T follicular helper cell (primary cell): ENCODE measurements at regions not wholly inside any gene's neighbourhood (a gene's known extent, or its start where the extent isn't known, plus 50 kb on each side); places are given as distances from the start of the nearest gene placed in this dataset.

ENCODE experiments used
- DNase-seq: peaks from one replicate; pipeline ENCODE4 v3.0.0-alpha.2; 2020; ENCODE audit warnings: low read depth

DNA sequence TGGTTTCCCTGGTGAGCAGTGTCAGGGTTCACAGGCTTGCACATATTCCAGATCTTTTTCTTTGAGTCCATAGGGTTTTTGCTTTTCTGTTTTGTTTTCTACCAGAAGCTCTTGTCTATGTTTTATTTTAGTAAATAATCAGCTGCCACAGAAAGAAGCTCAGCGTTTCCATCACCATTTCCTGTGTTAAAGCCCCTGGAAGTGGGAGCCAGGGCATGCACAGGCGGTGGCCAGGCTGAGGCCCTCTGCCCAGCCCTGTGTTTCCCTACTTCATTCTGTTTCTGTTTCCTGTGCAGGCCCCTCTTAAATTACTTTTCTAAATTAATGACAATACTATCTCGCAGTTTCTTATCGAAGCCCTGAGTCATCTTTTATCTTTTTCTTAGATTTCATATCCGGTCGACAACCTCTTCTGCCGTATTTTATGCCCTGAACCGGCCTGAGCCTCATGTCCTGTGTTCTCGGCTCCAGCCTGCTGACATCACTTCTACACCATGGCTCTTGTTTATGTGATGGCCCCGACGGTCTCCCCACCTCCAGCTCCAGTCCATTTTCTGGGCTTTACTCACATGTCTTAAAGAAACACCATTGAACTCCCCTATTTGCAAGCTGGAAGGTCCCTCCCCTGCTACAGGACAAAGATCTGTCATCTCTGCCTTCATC lies 442.2 kb downstream of the TCERG1L start:
- no peak for DNase-seq

DNA sequence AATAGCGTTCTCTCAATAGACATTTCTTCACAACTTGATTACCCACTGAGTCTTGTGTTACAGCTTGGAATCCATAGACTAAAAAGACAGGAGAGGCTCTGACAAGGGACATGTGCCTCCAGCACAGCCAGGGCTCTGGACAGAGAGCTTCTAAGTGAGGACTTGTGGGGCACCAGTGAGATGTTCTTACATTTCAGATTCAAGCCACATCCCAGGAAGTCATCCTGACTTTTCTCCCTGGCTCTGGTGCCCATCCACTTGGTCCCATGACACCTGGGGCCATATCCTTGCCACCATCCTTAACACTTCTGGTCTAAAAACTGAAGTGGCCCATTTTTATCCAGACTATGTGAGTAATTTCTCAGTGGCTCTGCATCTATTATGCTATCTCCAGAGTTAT lies 440.1 kb downstream of the TCERG1L start:
- DNase-seq = no peak

DNA sequence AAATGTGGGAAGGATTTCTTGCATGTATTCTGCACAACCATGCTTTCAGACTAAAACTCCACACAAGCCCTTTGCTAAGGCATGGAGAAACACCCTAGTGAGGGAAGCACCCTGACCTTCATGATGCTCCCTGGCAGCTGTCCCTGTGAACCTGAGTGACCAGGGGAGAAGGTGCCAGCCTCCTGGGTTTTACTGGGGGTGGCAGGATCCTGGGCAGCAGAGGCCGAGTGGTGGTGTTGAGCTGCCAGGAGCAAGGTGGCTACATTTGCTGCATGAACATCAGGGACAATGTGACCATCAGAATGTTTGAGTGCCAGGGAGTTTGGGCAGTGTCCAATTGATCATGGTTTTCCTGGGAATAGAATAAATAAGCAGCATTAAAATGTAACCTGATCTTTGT lies 437.9 kb downstream of the TCERG1L start:
- DNase-seq = no peak

DNA sequence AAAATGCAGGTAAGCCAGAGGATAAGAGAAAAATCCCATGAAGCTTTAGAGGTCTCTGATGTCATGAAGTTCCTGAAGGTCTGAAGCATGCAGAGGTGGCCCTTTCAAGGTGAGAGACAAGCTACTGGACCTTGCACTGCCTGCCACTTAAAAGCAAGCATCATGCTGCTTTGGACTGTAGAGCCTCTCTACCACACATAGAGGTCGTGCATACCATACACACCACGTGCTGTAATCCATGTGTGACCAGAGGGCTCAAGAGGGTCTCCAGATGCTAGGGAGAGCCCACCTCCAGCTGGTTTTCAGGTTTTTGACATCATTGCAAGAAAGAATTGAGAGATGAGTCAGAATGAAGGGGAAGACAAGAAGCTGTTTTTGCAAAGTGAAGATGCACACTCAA lies 436.4 kb downstream of the TCERG1L start:
- no peak for DNase-seq

DNA sequence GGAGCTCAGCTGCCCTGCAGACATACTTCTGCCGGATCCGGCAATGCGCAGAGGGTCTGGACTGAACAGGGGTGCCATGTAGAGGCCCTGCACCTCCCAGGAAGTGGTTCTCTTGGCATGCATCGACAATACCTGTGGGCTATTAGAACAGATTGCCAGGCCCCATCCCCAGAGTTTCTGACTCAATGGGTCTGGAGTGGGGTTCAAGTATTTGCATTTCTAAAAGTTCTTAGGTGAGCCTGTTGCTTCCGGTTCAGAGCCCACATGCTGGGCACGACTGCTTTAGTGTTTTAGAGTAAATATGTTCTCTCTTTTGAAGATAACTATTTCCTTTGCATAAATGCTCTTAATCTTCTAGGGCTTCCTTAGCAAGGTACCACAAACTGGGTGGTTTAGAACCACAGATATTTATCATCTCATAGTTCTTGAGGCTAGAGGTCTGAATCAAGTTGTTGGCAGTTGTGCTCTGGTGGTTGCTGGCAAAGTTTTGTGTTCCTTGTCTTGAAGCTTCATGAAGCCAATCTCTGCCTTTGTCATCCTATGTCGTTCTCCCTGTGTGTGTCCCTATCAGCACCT lies 435.5 kb downstream of the TCERG1L start:
- DNase-seq = no peak

DNA sequence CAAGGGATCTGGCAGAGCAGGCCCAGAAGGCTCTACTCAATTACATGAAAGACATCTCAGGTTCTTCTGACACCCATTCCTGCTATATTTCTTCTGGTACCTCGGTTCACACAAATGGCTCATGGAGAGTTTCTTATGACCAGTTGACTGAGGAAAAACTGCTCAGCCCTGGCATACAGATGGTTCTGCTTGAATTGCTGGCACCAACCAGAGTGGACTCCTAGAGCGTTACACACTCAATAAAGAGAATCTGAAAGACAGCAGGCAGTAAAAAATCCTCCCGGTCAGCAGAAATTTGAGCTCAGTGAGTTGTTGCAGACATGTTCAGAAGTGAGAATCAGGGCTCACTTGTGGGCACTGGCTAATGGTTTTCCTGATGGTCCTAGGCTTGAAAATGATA lies 434.4 kb downstream of the TCERG1L start:
- DNase-seq = no peak

DNA sequence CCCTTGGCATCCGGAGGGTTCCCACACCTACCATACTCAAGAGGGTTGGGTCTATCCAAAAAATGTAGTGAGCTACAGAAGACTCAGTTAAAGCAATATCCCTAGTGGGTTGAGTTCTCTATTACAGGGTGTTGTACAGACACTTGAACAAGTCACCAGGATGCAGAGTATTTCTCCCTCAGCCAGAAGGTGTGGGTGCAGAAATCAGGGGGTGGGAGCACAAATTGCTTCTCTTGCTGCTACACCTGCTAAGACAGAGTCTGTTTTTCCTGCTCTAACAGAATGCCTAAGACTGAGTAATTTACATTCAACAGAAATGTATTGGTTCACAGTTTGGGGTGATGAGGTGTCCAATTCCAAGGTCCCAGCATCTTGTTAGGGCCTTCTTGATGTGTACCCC lies 433.4 kb downstream of the TCERG1L start:
- no peak for DNase-seq

DNA sequence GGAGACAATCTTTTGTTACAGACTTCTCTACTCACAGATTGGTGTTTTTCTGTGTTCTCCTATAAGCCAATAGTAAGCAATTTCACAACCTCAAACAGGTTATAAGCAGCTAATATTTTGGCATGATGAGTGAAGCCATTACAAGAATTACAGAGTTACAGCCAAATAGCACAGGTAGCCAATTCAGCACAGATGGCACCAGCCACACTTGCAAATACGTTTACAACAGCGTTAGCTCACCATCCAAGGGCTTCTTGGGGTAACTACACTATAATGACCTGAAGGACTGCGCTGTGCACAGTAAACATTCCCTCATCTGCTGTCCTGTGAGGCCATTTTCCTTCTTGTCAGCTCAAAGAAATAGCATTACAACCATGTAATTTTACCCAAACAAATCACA lies 428.6 kb downstream of the TCERG1L start:
- DNase-seq = no peak

DNA sequence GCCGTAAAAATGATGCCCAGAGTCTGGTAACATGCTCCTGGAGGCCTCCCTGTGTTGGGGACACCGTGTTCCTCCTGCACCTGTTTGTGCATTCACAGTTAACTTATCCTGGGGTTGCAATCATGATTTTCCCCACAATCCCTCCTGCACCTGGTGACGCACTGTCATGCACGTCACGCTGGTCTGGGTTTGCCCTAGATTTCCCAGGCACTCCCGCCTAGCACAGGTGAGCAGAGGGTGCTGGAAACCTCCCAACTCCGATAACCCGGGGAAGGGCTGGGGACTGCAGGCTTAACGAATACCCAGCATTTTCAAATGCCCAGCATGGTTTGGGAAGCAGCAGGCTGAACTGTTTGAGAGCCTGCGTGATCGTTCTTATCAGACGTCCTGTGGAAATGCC lies 427.1 kb downstream of the TCERG1L start:
- no peak for DNase-seq

DNA sequence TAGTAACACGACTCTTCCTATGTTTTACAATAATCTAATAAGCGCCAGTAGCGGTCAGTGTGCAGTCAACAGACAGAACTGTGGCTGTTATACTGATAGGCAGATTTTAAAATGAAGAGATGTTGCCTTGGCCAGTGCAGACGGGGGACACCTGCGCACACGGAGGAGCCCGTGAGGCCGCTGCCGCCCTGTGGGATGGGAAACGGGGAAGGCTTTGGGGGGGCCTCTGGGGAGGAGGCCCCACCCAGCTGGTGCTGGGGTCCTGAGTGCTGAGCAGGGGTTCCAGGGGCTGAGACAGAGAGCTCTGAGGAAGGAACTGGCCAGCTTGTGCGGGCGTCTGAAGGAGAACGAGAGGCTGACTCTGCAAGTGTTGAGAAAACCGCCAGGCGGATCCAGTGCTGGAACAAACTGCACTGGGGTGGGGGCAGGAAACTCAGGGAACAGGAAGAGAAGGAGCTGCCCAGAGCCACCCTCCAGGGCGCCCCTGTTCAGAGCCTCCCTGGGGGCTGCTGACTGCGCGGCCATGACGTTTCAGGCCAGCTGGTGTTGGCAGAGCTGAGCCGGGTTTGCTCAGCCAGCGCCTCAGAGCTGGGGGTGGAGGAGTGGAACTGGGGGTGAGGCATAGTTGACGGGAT lies 426.4 kb downstream of the TCERG1L start:
- DNase-seq = no peak

DNA sequence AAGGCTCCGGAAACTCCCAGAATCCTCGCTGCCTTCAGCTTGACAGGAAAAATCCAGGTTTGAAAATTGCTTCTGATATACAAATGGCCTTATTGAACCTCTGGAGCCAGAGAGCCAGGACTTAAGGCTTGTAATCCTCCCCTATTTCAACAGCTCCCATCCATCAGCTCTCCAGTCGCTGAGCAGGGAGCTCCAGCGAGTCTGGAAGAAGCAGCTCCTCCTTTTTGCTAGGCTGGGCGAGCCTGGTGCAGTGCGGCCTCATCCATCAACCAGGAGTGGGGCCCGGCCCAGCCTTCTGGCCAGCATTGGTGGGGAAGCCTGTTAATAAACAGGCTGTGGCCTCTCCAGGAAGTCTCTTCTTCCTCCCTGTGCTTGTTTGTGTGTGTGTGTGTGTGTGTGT lies 424.4 kb downstream of the TCERG1L start:
- DNase-seq = no peak

DNA sequence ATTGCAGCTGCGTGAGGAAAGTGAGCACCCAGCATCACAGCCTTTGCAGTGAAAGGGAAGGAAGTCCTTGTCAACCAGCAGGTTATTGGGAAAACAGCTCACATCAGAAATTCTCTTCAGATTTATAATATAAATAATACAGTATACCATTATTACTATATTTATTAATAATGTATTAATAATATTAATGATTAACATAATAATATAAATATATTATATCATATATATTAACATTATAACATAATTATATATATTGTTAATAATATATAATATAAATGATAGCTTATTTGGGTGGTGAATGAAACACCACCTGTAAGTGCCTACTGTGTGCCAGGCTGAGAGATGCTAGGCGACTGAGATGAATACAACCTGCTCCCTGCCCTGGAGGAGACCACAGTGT lies 423.0 kb downstream of the TCERG1L start:
- no peak for DNase-seq

DNA sequence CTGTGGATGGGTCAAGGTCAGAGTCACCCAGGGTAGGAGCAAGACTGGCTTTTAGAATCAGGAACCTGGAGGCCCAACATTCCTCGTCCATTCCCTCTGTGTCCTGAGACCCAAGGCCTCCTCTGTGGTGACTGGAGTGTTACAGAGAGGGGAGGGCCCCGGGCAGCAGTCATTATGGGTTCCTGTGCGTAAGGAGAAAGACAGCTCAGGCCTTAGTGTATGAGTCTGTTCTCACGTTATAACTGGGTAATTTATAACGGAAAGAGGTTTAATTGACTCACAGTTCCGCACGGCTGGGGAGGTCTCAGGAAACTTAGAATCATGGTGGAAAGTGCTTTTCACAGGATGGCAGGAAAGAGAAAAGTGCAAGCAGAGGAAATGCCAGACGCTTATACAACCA lies 422.3 kb downstream of the TCERG1L start:
- DNase-seq = no peak

DNA sequence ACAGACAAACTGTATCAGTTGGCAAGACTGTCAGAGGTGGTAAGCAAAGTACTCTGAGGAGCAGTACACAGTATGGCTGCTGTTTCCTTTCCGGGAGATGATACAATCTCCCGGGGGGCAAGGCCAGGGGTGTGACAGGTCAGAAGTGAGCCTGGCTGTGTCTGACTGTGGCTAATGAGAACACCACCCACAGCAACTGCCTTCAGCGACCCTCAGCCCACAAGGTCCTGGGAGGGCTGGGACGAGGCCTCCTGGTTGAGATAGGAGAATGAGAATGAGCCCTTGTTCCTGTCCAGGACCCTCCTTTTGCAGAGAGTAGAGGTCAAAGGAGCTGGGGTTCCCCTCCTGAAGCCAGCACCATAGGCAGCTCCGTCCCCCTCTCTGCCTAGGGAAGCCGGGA lies 421.7 kb downstream of the TCERG1L start:
- no peak for DNase-seq

DNA sequence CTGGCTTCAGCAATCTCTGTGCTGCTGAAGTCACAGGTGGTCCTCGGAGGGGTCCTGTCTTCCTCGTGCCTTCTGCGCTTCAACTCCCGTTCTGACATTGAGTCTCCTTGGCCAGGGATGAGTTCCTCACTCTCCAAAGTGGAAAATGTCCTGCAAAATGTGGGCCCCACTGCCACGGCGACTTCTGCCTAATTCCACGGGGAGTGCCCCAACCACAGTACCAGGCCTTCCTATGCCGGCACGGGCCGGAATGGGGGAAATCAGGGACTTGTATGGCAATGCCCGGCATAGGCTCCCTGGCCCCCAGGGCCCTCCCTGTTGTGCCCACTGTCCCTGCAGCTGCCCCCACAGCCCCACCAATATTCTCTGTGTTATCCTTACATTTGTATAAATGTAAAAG lies 420.5 kb downstream of the TCERG1L start:
- DNase-seq = no peak

DNA sequence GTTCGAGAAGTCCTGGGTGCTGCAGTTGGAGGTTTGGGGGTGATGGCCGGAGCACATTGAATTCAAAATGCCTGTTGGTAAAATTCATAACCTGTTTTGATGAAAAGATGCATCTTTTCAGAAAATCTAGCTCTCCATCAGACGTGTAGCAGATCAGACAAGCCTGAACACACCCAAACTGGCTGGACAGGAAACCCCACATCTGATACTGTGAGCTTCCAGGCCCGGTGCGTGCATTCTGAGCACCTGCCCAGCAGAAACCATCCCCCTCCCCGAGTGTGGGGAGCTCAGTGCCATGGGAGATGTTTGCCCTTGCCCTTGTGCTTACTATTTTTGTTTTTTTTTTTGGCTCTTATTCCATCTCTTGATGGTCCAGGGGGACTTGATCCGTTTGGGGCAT lies 417.1 kb downstream of the TCERG1L start:
- no peak for DNase-seq

DNA sequence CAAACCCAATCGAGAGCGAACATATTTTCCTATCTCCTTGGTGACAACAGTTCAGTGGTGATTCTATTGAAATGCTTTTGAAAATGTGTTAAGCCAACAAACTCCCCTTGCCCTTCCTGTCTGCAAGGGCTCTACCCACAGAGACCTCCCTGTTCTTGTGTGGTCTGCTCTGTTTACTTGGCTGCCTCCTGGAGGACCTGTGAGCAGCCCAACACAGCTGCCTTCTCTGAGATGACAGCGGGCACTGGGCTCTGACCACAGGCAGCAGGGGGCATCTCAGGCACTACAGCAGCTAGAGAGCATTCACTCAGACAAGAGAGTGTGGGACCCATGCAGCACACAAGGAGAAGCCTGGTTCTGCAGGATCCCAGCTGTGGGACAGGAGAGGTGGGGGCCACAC lies 416.4 kb downstream of the TCERG1L start:
- DNase-seq = no peak

DNA sequence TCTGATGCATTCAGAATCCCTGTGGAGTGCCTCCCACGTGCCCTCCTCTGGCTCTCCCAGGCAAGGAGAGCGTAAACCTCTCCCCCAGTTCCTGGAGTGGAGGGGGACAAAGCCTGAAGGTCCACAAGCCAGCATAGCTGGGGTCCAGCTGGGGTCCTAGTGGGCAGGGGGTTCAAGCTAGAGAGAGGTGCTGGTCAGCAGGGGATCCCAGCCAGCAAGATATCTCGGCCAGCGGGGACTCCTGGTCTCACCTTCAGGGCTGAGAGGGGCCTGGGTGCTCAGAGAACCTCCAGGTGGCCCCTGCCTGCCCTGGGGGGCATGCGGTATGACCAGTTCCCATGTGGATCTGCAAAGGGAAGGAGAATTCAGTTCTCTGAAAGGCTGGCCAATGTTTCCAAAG lies 413.7 kb downstream of the TCERG1L start:
- no peak for DNase-seq

DNA sequence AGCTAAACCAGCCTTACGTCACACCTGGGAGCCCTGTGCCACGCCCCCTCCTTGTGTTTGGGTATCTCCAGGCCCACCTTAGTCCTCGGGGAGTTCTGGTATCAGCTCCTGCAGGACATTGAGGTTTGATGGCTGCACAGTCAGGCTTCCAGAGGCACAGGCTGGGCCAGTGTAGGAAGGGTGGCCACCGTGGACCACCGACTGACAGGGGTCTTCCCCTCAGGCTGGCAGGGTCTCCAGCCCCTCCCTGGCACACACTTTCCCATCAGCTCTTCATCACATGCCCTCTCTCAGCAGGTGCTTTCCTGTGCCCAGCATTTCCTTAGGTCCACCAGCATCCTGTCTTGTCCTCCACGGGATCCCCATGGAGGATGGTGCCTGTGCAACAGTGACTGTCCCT lies 413.1 kb downstream of the TCERG1L start:
- no peak for DNase-seq

DNA sequence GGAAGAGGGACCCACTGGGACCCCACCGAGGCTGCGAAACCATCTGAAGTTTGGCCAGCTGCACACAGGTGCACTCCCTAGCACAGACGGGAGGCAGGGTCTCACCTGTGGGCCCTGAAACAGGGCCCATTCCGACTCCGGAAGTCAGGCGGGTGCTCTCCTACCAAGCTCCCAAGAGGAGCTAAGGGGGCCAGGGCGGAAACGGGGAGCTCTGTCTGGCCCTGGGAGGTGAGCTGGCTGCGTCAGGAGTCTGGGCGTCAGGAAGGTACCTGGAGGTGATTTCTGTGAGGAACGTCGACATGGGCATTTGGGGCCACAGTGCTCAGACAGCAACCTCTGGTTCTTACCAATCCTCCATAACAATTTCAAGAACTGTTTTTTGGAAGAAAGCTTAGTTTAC lies 411.7 kb downstream of the TCERG1L start:
- DNase-seq = no peak

DNA sequence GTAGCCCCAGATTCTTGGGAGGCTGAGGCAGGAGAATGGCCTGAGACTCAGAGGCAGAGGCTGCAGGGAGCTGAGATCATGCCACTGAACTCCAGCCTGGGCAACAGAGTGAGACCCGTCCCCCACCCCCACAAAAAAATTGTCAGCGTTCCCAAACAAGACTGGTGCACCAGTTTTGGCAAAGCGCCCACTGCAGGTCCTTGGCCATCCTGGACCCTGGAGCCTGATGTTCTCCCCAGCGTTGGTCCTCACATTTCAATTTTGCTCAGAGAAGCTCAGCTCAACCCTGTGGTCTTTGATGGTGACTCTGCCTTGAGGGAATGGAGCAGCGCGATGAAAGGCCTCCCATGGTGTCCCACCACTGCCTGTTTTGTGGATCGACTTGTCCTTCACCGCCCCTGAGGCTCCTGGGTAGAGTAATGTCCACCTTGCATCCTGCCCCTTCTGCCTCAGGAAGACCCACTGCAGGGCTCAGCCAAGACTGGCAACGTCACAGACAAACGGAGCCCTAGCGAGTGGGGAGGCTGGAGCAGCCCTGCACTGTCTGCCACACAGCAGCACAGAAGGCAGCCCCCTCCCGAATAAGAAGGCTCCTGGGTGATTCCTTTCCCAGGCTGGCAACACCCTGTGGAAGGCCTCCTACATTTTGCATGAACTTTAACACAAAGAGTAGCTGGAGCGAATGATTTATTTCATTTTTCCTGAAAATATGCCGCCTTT lies 410.9 kb downstream of the TCERG1L start:
- no peak for DNase-seq

DNA sequence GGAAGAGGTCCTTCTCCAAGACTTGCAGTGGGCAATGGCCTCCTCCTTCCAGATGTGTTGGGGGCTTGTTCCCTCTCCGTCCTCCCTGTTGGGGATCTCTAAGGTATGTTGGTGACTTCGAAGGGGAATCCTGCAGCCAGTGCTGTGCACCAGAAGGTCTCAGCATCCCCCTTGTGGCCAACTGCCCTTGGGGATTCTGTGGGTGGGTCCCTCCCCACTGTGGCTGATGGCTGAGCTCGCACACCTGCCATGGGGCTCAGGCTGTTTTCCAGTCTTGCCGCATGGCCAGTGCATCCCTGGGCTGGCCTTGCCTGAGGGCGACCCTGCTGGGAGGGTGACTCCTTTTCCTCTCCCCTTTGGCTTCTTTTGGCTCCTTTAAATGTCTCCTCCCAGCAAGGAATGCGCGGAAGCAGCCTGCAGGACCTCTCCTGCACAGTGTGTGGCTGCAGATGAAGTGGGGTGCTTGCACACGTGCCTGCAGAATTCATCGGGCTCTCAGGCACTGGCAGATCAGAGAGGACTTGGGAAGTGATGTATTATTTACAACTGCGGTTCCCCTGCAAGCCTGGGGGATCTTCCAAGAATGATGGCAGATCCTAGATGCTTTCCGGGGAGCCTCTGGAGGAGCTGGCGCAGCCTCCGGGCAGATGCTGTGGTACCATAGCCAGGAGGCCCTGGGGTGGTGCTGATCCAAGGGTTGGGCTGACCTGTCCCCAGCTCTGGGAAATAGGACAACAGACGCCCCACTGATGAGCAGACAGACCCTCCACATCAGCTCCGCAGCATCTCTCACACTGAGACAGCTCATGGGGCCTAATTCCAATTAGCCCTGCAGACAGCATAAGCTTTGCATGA lies 410.0 kb downstream of the TCERG1L start:
- DNase-seq = no peak
